HCT116 (cell line): ENCODE measurements at regions not wholly inside any gene's neighbourhood (a gene's known extent, or its start where the extent isn't known, plus 50 kb on each side); places are given as distances from the start of the nearest gene placed in this dataset.

Experiments
- ATAC-seq: fragments of 200-7000 bp; cut with Tn5 transposase; 2 replicates; pipeline ENCODE4 v1.9.1; 2020; ENCODE audit warnings: mild to moderate bottlenecking, moderate library complexity
- BruUV-seq: library from RNA; stranded (reverse); fragments of 400-500 nt; replicated peaks from 2 replicates; lab custom pipeline; 2021; lab: Mats Ljungman, UMichigan
- CTCF ChIA-PET: fragments of 300-600 bp; sonication (Branson Sonifier 250); formaldehyde crosslinking; loops from one replicate; lab custom pipeline; 2021; ENCODE audit warnings: antibody characterized with exemption; lab: Charles Lee
- POLR2A ChIA-PET: fragments of 300-600, 350-600 bp; sonication (Branson Sonifier 250); formaldehyde crosslinking; loops from one replicate; lab custom pipeline; 2021; ENCODE audit warnings: antibody characterized with exemption; lab: Charles Lee
- RAD21 ChIA-PET, 2 experiments: fragments of 300-600 bp; sonication (Branson Sonifier 250); formaldehyde crosslinking; loops; one replicate each; lab custom pipeline; 2023; ENCODE audit warnings: low total read pairs in 2 of 2; ENCODE audit not compliant: uncharacterized antibody in 2 of 2, unreplicated experiment in 2 of 2, low non-redundant PET in 1 of 2; lab: Charles Lee
- DNase-seq: peaks from one replicate; pipeline ENCODE4 v3.0.0-alpha.2; 2010; ENCODE audit warnings: low read depth, low spot score
- H2AFZ ChIP-seq: fragments of 200-600 bp; shearing (Covaris generic), sonication (generic); 2 replicates; pipeline ENCODE4 v1.6.1; 2017; ENCODE audit warnings: low read depth, mixed run types, mixed read lengths, antibody characterized with exemption, low read length; ENCODE audit not compliant: poor library complexity, severe bottlenecking
- H3K27ac ChIP-seq: 2 replicates; pipeline ENCODE4 v1.5.1; 2012; ENCODE audit warnings: low read depth, low read length
- H3K27me3 ChIP-seq: fragments of 200-600 bp; sonication (generic); 2 replicates; pipeline ENCODE4 v1.6.1; 2016; ENCODE audit warnings: mixed run types, low read length, mixed read lengths; ENCODE audit not compliant: insufficient read depth
- H3K36me3 ChIP-seq, 2 experiments: fragments of 200-500 bp in 1 of 2; fragments of 200-600 bp in 1 of 2; sonication (Bioruptor generic) in 1 of 2; sonication (generic) in 1 of 2; 2 replicates each; pipeline versions ENCODE4 v1.5.1 to v1.6.1; 2014 to 2016; ENCODE audit warnings: low read length in 2 of 2, inconsistent platforms in 1 of 2, mixed read lengths in 1 of 2, mixed run types in 1 of 2; ENCODE audit not compliant: insufficient read depth in 2 of 2, control insufficient read depth in 1 of 2
- H3K4me1 ChIP-seq, 2 experiments: fragments of 200-600 bp in 1 of 2; sonication (generic) in 1 of 2; 2 replicates each; pipeline versions ENCODE4 v1.5.1 to v1.6.1; 2012 to 2017; ENCODE audit warnings: low read length in 2 of 2, inconsistent platforms in 1 of 2, mild to moderate bottlenecking in 1 of 2, mixed read lengths in 1 of 2, mixed run types in 1 of 2, moderate library complexity in 1 of 2; ENCODE audit not compliant: insufficient read depth in 2 of 2, control insufficient read depth in 1 of 2
- H3K4me2 ChIP-seq: fragments of 200-600 bp; sonication (generic); 2 replicates; pipeline ENCODE4 v1.6.1; 2017; ENCODE audit warnings: mixed run types, low read length, mixed read lengths
- H3K4me3 ChIP-seq, 2 experiments: fragments of 200-600 bp in 1 of 2; sonication (generic) in 1 of 2; replicated peaks in 1 of 2; 2 replicates each; pipeline ENCODE4 v1.5.1; 2011 to 2016; ENCODE audit warnings: low read length in 2 of 2, control low read depth in 1 of 2, low read depth in 1 of 2, mild to moderate bottlenecking in 1 of 2, mixed read lengths in 1 of 2, mixed run types in 1 of 2
- H3K79me2 ChIP-seq: fragments of 200-600 bp; sonication (generic); 2 replicates; pipeline ENCODE4 v1.6.1; 2017; ENCODE audit warnings: mild to moderate bottlenecking, mixed run types, low read length, moderate library complexity, mixed read lengths; ENCODE audit not compliant: insufficient read depth
- H3K9ac ChIP-seq: fragments of 200-600 bp; sonication (generic); 2 replicates; pipeline ENCODE4 v1.6.1; 2016; ENCODE audit warnings: low read length, mixed read lengths
- H3K9me2 ChIP-seq: fragments of 200-600 bp; sonication (generic), shearing (Covaris generic); 2 replicates; pipeline ENCODE4 v1.6.1; 2017; ENCODE audit warnings: mixed run types, mild to moderate bottlenecking, moderate library complexity; ENCODE audit not compliant: insufficient read depth
- H3K9me3 ChIP-seq, 2 experiments: fragments of 200-500 bp in 1 of 2; fragments of 200-600 bp in 1 of 2; sonication (Bioruptor generic) in 1 of 2; sonication (generic) in 1 of 2; 2 replicates each; pipeline ENCODE4 v1.6.1; 2014 to 2017; ENCODE audit warnings: low read length in 2 of 2, mixed read lengths in 2 of 2, inconsistent platforms in 1 of 2, low read depth in 1 of 2, mild to moderate bottlenecking in 1 of 2, mixed run types in 1 of 2, moderate library complexity in 1 of 2; ENCODE audit not compliant: control insufficient read depth in 1 of 2, insufficient read depth in 1 of 2
- H4K20me1 ChIP-seq: fragments of 200-600 bp; sonication (generic), shearing (Covaris generic); 2 replicates; pipeline ENCODE4 v1.6.1; 2017; ENCODE audit warnings: mixed run types, mild to moderate bottlenecking, moderate library complexity; ENCODE audit not compliant: insufficient read depth
- CBX3 ChIP-seq: IDR thresholded peaks from 2 replicates; pipeline ENCODE4 v1.6.1; 2012; ENCODE audit warnings: low read depth
- CTCF ChIP-seq, 3 experiments: fragments of 200-600 bp in 1 of 3; sonication (generic) in 1 of 3; IDR thresholded peaks in 2 of 3; conservative IDR thresholded peaks in 1 of 3; 2 replicates each; pipeline ENCODE4 v1.5.1; 2012 to 2017; ENCODE audit warnings: low read depth in 2 of 3, low read length in 2 of 3, antibody characterized with exemption in 1 of 3, borderline replicate concordance in 1 of 3, control low read depth in 1 of 3, mild to moderate bottlenecking in 1 of 3, mixed read lengths in 1 of 3, mixed run types in 1 of 3, moderate library complexity in 1 of 3; ENCODE audit not compliant: insufficient read depth in 1 of 3
- ELF1 ChIP-seq: IDR thresholded peaks from 2 replicates; pipeline ENCODE4 v1.6.1; 2012; ENCODE audit warnings: low read depth, borderline replicate concordance
- EZH2 ChIP-seq: fragments of 200-600 bp; sonication (generic); IDR thresholded peaks from 2 replicates; pipeline ENCODE4 v1.6.1; 2017; ENCODE audit warnings: antibody characterized with exemption, mixed run types
- FOSL1 ChIP-seq: IDR thresholded peaks from 2 replicates; pipeline ENCODE4 v1.6.1; 2012; ENCODE audit warnings: low read depth
- JUND ChIP-seq: IDR thresholded peaks from 2 replicates; pipeline ENCODE4 v1.6.1; 2012
- POLR2A ChIP-seq: IDR thresholded peaks from 2 replicates; pipeline ENCODE4 v1.7.0; 2011; ENCODE audit warnings: borderline replicate concordance; ENCODE audit not compliant: insufficient read depth, insufficient read length; ENCODE audit errors: extremely low read depth
- SP1 ChIP-seq: IDR thresholded peaks from 2 replicates; pipeline ENCODE4 v1.6.1; 2012; ENCODE audit warnings: low read depth
- SRF ChIP-seq: IDR thresholded peaks from 2 replicates; pipeline ENCODE4 v1.6.1; 2012; ENCODE audit warnings: low read depth
- YY1 ChIP-seq: IDR thresholded peaks from 2 replicates; pipeline ENCODE4 v1.6.1; 2011; ENCODE audit warnings: low read length, low read depth, moderate library complexity, mild to moderate bottlenecking; ENCODE audit not compliant: insufficient replicate concordance; ENCODE audit errors: extremely low read depth
- ZFX ChIP-seq: fragments of 450-650 bp; IDR thresholded peaks from 2 replicates; pipeline ENCODE4 v1.6.1; 2017
- intact Hi-C: fragments of 100-400 bp; cut with micrococcal nuclease; formaldehyde crosslinking; loops from 2 replicates; pipeline ENCODE4 v1.10.0; 2022
- TF ChIP-seq, protein P1 (sequence below): IDR thresholded peaks from 2 replicates; pipeline ENCODE4 v1.6.1; 2011; ENCODE audit warnings: mild to moderate bottlenecking, low read length, moderate library complexity; ENCODE audit not compliant: insufficient replicate concordance; ENCODE audit errors: extremely low read depth
- TF ChIP-seq, protein P2 (sequence below): IDR thresholded peaks from 2 replicates; pipeline ENCODE4 v1.6.1; 2012

- no peaks in the 10 kb centered on the region for H3K27me3 ChIP-seq
- no peak overlapping the region for H3K4me2 ChIP-seq
- no TSS peak for BruUV-seq
- ChIA-PET CTCF (no interaction called here), POLR2A (no interaction called here), RAD21 (no interaction called here)
- TF ChIP-seq POLR2A (no peak), CTCF (IDR thresholded peaks at IDR 0.05 in 2 of 3, conservative IDR thresholded peaks at IDR 0.05 in 1 of 3; ENCODE audit: borderline replicate concordance in 1 of 3, insufficient read depth in 1 of 3, low read depth in 2 of 3, low read length in 2 of 3) (no peak), EZH2 (no peak), ELF1 (no peak), SP1 (no peak), FOSL1 (no peak), YY1 (no peak), CBX3 (no peak), JUND (no peak), ZFX (no peak), SRF (no peak)
- TF ChIP-seq, protein P1, sequence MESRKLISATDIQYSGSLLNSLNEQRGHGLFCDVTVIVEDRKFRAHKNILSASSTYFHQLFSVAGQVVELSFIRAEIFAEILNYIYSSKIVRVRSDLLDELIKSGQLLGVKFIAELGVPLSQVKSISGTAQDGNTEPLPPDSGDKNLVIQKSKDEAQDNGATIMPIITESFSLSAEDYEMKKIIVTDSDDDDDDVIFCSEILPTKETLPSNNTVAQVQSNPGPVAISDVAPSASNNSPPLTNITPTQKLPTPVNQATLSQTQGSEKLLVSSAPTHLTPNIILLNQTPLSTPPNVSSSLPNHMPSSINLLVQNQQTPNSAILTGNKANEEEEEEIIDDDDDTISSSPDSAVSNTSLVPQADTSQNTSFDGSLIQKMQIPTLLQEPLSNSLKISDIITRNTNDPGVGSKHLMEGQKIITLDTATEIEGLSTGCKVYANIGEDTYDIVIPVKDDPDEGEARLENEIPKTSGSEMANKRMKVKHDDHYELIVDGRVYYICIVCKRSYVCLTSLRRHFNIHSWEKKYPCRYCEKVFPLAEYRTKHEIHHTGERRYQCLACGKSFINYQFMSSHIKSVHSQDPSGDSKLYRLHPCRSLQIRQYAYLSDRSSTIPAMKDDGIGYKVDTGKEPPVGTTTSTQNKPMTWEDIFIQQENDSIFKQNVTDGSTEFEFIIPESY, result no peak
- TF ChIP-seq, protein P2, sequence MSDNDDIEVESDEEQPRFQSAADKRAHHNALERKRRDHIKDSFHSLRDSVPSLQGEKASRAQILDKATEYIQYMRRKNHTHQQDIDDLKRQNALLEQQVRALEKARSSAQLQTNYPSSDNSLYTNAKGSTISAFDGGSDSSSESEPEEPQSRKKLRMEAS, result no peak
- H3K9ac ChIP-seq, result no peak overlapping the region
- no peaks in the 10 kb centered on the region for H3K79me2 ChIP-seq
- H2AFZ ChIP-seq, result no peak overlapping the region
- H3K9me3 ChIP-seq, result no peaks in the 10 kb centered on the region
- no peak overlapping the region for H3K4me3 ChIP-seq
- intact Hi-C loops, result no loop called here
- DNase-seq (no peak), ATAC-seq (no peak)
- H3K4me1 ChIP-seq, result no peaks in the 10 kb centered on the region
- H4K20me1 ChIP-seq, result no peaks in the 10 kb centered on the region
- H3K27ac ChIP-seq, result no peak overlapping the region
- H3K36me3 ChIP-seq, result no peaks in the 10 kb centered on the region
- H3K9me2 ChIP-seq, result no peaks in the 10 kb centered on the region
Measured at GRCh38 chr3:191030929-191031328, 168.1 kb upstream of the OSTN start.
